ENCODE measurements at regions not wholly inside any gene's neighbourhood (a gene's known extent, or its start where the extent isn't known, plus 50 kb on each side); places are given as distances from the start of the nearest gene placed in this dataset.
"Not testable (repeated sequence)": the region's sequence is repeated elsewhere in the genome, so short reads cannot be mapped to it uniquely, and the experiment has no call there.

DNA sequence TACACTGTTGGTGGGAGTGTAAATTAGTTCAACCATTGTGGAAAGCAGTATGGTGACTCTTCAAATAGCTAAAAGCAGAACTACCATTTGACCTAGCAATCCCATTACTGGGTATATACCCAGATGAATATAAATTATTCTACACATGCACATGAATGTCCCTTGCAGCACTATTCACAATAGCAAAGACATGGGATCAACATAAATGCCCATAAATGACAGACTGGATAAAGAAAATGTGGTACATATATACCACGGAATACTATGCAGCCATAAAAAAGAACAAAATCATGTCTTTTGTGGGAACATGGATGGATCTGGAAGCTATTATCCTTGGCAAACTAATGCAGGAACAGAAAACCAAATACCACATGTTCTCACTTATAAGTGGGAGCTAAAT lies 282.8 kb upstream of the TGFBR2 start:
- TF ChIP-seq, protein P1, sequence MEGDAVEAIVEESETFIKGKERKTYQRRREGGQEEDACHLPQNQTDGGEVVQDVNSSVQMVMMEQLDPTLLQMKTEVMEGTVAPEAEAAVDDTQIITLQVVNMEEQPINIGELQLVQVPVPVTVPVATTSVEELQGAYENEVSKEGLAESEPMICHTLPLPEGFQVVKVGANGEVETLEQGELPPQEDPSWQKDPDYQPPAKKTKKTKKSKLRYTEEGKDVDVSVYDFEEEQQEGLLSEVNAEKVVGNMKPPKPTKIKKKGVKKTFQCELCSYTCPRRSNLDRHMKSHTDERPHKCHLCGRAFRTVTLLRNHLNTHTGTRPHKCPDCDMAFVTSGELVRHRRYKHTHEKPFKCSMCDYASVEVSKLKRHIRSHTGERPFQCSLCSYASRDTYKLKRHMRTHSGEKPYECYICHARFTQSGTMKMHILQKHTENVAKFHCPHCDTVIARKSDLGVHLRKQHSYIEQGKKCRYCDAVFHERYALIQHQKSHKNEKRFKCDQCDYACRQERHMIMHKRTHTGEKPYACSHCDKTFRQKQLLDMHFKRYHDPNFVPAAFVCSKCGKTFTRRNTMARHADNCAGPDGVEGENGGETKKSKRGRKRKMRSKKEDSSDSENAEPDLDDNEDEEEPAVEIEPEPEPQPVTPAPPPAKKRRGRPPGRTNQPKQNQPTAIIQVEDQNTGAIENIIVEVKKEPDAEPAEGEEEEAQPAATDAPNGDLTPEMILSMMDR (IDR thresholded peaks at IDR 0.05): not testable (repeated sequence)
- TF ChIP-seq POLR2A, POLR2AphosphoS5, EP300 (IDR thresholded peaks at IDR 0.05): not testable (repeated sequence)
